ENCODE measurements at regions not wholly inside any gene's neighbourhood (a gene's known extent, or its start where the extent isn't known, plus 50 kb on each side); places are given as distances from the start of the nearest gene placed in this dataset.
"Not testable (repeated sequence)": the region's sequence is repeated elsewhere in the genome, so short reads cannot be mapped to it uniquely, and the experiment has no call there.

- peak; percentile 21 for DNase-seq
These were observed 487.7 kb downstream of the TYW1 start for GRCh38 chr7:67484244-67484751.

- no peak for DNase-seq
These were observed 489.8 kb downstream of the TYW1 start for GRCh38 chr7:67486401-67486800.

- no peak for DNase-seq
These were observed 490.7 kb downstream of the TYW1 start for GRCh38 chr7:67487316-67487715.

- no peak for DNase-seq
These were observed 493.2 kb downstream of the TYW1 start for GRCh38 chr7:67489881-67490280.

GRCh38 chr7:67493366-67493765 is 496.7 kb downstream of the TYW1 start:
- DNase-seq: no peak

- DNase-seq: no peak
These were observed 500.0 kb downstream of the TYW1 start for GRCh38 chr7:67496589-67496988.

GRCh38 chr7:67497914-67498313 is 501.3 kb downstream of the TYW1 start:
- DNase-seq: not testable (repeated sequence)

GRCh38 chr7:67502929-67503328 is 506.3 kb downstream of the TYW1 start:
- no peak for DNase-seq

GRCh38 chr7:67505449-67505848 is 508.8 kb downstream of the TYW1 start:
- no peak for DNase-seq

- DNase-seq: no peak
These were observed 515.8 kb downstream of the TYW1 start for GRCh38 chr7:67512481-67512880.

GRCh38 chr7:67518580-67518979 is 521.9 kb downstream of the TYW1 start:
- DNase-seq: no peak

- DNase-seq: no peak
These were observed 522.5 kb downstream of the TYW1 start for GRCh38 chr7:67519171-67519570.

GRCh38 chr7:67522504-67522903 is 525.9 kb downstream of the TYW1 start:
- no peak for DNase-seq

- no peak for DNase-seq
These were observed 527.1 kb downstream of the TYW1 start for GRCh38 chr7:67523713-67524112.

GRCh38 chr7:67525588-67525987 is 529.0 kb downstream of the TYW1 start:
- DNase-seq: no peak

- no peak for DNase-seq
These were observed 538.8 kb downstream of the TYW1 start for GRCh38 chr7:67535241-67535989.

GRCh38 chr7:67542916-67543315 is 546.3 kb downstream of the TYW1 start:
- DNase-seq: no peak

- DNase-seq: no peak
These were observed 550.7 kb downstream of the TYW1 start for GRCh38 chr7:67547183-67547907.

GRCh38 chr7:67549126-67549525 is 552.5 kb downstream of the TYW1 start:
- DNase-seq: no peak

- no peak for DNase-seq
These were observed 554.3 kb downstream of the TYW1 start for GRCh38 chr7:67550801-67551436.

- no peak for DNase-seq
These were observed 556.1 kb downstream of the TYW1 start for GRCh38 chr7:67552738-67553137.

GRCh38 chr7:67553378-67553777 is 556.7 kb downstream of the TYW1 start:
- DNase-seq: no peak

GRCh38 chr7:67554986-67555385 is 558.4 kb downstream of the TYW1 start:
- no peak for DNase-seq

GRCh38 chr7:67564959-67565358 is 568.3 kb downstream of the TYW1 start:
- no peak for DNase-seq

Data from AML-193 (cell line).